AG09309 (cell line): ENCODE measurements at regions not wholly inside any gene's neighbourhood (a gene's known extent, or its start where the extent isn't known, plus 50 kb on each side); places are given as distances from the start of the nearest gene placed in this dataset.

Experiments used
- DNase-seq: peaks from one replicate; pipeline ENCODE4 v3.0.0-alpha.2; 2010; ENCODE audit warnings: low read depth
- H3K4me3 ChIP-seq: 2 replicates; pipeline ENCODE4 v1.5.1; 2011; ENCODE audit warnings: mild to moderate bottlenecking, low read depth, low read length, moderate library complexity; ENCODE audit not compliant: control insufficient read depth
- CTCF ChIP-seq: IDR thresholded peaks from 2 replicates; pipeline ENCODE4 v1.5.1; 2011; ENCODE audit warnings: mild to moderate bottlenecking, low read depth, low read length, inconsistent platforms; ENCODE audit not compliant: insufficient read depth, control insufficient read depth; ENCODE audit errors: missing control alignments

DNA sequence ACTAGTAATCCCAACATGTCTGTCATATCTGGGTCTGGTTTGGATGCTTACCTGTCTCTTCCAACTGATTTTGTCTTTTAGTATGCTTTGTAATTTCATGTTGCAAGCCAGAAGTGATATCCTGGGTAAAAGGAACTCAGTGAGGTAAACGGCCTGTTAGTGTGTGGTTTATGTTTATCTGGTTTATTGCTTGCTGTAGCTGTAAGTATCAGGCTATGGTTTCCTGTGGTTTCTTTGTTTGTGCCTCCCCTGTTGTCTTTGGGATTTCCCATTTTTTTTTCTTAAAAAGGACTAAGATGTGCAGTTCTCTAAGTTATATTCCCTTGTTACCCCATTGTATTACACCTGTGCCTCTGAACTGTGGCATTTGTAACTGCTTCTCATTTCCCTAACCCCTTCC lies 323.5 kb upstream of the POM121L12 start:
- no peak overlapping the region for H3K4me3 ChIP-seq
- no peak for TF ChIP-seq CTCF
- DNase-seq: no peak

DNA sequence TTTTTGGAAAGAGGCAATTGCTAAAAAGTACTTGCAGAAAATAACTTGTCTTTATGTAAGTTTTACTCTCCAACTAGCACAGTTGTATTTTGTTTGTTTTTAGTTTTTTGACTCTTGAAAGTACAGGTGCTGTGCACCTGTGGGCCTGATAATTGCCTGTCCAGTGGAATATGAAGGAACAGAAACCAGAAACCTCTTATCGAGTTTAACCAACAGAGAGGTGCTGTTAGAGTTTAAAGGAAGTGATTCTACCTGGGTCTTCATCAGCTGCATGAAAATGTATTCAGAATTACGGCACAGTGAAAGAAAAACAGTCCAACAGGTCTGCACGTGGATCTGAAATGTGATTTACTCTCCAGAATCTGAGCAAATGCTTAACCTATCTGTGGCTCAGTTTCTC lies 326.6 kb upstream of the POM121L12 start:
- DNase-seq: no peak

DNA sequence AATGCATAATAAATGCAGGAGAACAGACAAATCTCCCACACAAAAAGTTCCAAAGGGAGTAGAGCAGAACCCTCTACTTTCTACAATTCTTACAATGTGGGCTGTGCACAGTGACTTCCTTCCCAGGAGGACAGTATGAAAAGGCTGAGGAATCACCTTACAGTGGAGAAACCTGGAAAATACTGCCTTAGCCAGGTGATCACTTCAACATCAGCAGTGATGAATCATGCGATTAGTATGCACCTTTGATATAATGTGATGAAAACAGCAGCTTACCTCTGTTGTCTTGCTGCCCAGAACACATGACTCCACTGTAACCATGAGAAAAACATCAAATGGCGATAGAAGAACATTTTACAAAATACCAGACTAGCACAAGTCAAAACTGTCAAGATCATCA lies 329.7 kb upstream of the POM121L12 start:
- no peak for DNase-seq
- no peak overlapping the region for H3K4me3 ChIP-seq
- TF ChIP-seq CTCF: no peak

More for the DNA sequence above, 326.6 kb upstream of the POM121L12 start:
- no peak for TF ChIP-seq CTCF
- no peak overlapping the region for H3K4me3 ChIP-seq

DNA sequence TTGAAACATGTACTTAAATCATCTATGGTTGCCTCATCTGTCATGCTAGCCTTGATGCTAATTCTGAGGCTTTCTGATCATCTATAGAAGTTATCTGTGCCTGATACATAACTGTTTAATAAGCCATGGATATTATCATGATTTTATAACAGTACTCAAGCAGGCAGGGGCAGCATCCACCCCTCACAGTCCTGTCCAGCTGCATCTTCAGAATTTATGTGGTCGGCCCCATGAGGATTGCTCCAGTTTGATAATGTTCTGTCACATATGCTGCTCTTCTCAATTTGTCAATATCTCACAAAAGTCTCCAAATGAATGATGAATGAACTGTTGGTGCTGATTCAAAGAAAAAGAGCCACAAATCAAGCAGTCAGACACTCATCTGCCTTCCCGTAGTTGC lies 335.1 kb upstream of the POM121L12 start:
- no peak overlapping the region for H3K4me3 ChIP-seq
- no peak for TF ChIP-seq CTCF
- DNase-seq: no peak

GRCh38 chr7:52695973-52696595 lies 339.3 kb upstream of the POM121L12 start:
- TF ChIP-seq CTCF: no peak
- no peak for DNase-seq

DNA sequence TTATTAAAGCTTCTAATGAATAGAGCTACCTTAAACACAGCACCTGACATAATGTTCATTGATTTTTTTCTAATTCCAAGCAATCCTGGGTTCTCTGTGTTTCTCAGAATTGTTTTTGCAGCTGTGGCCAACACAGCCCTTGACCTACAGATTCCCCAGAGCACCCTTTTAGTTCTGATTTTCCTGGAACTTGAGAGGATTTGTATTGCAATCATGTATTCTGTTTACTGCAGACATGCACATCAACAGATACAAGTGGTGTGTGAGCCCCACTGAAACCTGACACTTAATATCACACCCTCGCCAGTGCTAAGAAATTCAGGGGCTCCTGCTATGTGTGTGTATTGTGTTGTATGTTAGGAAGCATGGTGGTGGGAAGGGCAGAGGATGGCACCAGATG lies 344.2 kb upstream of the POM121L12 start:
- no peak overlapping the region for H3K4me3 ChIP-seq
- TF ChIP-seq CTCF: no peak
- DNase-seq: no peak

More at GRCh38 chr7:52695973-52696595, 339.3 kb upstream of the POM121L12 start:
- no peak overlapping the region for H3K4me3 ChIP-seq
